Panc1 (cell line): ENCODE measurements at regions not wholly inside any gene's neighbourhood (a gene's known extent, or its start where the extent isn't known, plus 50 kb on each side); places are given as distances from the start of the nearest gene placed in this dataset.

ENCODE experiments used
- ATAC-seq: fragments of 200-7000 bp; cut with Tn5 transposase; 2 replicates; pipeline ENCODE4 v1.9.1; 2020; ENCODE audit warnings: mild to moderate bottlenecking, moderate library complexity
- BruUV-seq: library from RNA; stranded (reverse); fragments of 400-500 nt; replicated peaks from 2 replicates; lab custom pipeline; 2021; lab: Mats Ljungman, UMichigan
- CTCF ChIA-PET: fragments of 300-600 bp; sonication (Branson Sonifier 250); formaldehyde crosslinking; loops from one replicate; lab custom pipeline; 2022; ENCODE audit warnings: antibody characterized with exemption; lab: Charles Lee
- POLR2A ChIA-PET: fragments of 300-600 bp; sonication (Branson Sonifier 250); formaldehyde crosslinking; loops from one replicate; lab custom pipeline; 2022; ENCODE audit warnings: antibody characterized with exemption; lab: Charles Lee
- DNase-seq: peaks from one replicate; pipeline ENCODE4 v3.0.0-alpha.2; 2010; ENCODE audit warnings: low read depth, low spot score
- H3K27ac ChIP-seq: 2 replicates; pipeline ENCODE4 v1.5.1; 2011; ENCODE audit warnings: mild to moderate bottlenecking, low read length, inconsistent platforms
- H3K27me3 ChIP-seq: fragments of 200-500 bp; sonication (Bioruptor generic); 2 replicates; pipeline ENCODE4 v1.6.0; 2014; ENCODE audit warnings: low read length, inconsistent platforms; ENCODE audit not compliant: control insufficient read depth, insufficient read depth
- H3K36me3 ChIP-seq: fragments of 200-500 bp; sonication (Bioruptor generic); 2 replicates; pipeline ENCODE4 v1.5.1; 2014; ENCODE audit warnings: inconsistent platforms, mild to moderate bottlenecking, low read length, moderate library complexity; ENCODE audit not compliant: control insufficient read depth, insufficient read depth
- H3K4me1 ChIP-seq: 2 replicates; pipeline ENCODE4 v1.5.1; 2011; ENCODE audit warnings: inconsistent platforms, mild to moderate bottlenecking, low read length, moderate library complexity; ENCODE audit not compliant: control insufficient read depth, insufficient read depth
- H3K4me3 ChIP-seq, 2 experiments: 2 replicates each; pipeline ENCODE4 v1.5.1; 2011 to 2012; ENCODE audit warnings: low read depth in 2 of 2, low read length in 2 of 2, mild to moderate bottlenecking in 2 of 2, inconsistent platforms in 1 of 2, moderate library complexity in 1 of 2
- H3K9me3 ChIP-seq: fragments of 200-500 bp; sonication (Bioruptor generic); 2 replicates; pipeline ENCODE4 v1.5.1; 2014; ENCODE audit warnings: low read depth, mild to moderate bottlenecking, inconsistent platforms, low read length, moderate library complexity; ENCODE audit not compliant: control insufficient read depth, insufficient read depth
- POLR2AphosphoS5 ChIP-seq: IDR thresholded peaks from 2 replicates; pipeline ENCODE4 v1.6.1; 2012; ENCODE audit warnings: mild to moderate bottlenecking, low read depth, low read length, moderate library complexity
- SIN3A ChIP-seq: IDR thresholded peaks from 2 replicates; pipeline ENCODE4 v1.6.1; 2012; ENCODE audit warnings: low read depth, mild to moderate bottlenecking, low read length, moderate library complexity, borderline replicate concordance; ENCODE audit not compliant: insufficient read depth
- TCF7L2 ChIP-seq: IDR thresholded peaks from 2 replicates; pipeline ENCODE4 v1.6.1; 2011; ENCODE audit warnings: mild to moderate bottlenecking, low read depth, low read length, inconsistent platforms
- in situ Hi-C: cut with HindIII; loops from 2 replicates; pipeline ENCODE4 v1.10.0; 2016; ENCODE audit warnings: low sequenced_read_pairs, low pct_unique_long_range_greater_than_20kb
- intact Hi-C: fragments of 100-400 bp; cut with micrococcal nuclease; formaldehyde crosslinking; loops from one replicate; pipeline ENCODE4 v1.10.0; 2022; ENCODE audit not compliant: unreplicated experiment
- TF ChIP-seq, protein P1 (sequence below), 2 experiments: IDR thresholded peaks; 2 replicates each; pipeline ENCODE4 v1.6.1; 2011 to 2012; ENCODE audit warnings: low read depth in 2 of 2, control low read depth in 1 of 2, low read length in 1 of 2, mild to moderate bottlenecking in 1 of 2, moderate library complexity in 1 of 2; ENCODE audit not compliant: insufficient read depth in 1 of 2
- TF ChIP-seq, protein P2 (sequence below): fragments of 450-650 bp; IDR thresholded peaks from 2 replicates; pipeline ENCODE4 v1.5.1; 2017; ENCODE audit warnings: mild to moderate bottlenecking

GRCh38 chr1:115412733-115413132 lies 74.7 kb upstream of the NGF start:
- CTCF ChIA-PET, result no interaction called here
- no peaks in the 10 kb centered on the region for H3K27me3 ChIP-seq
- in situ Hi-C loops (no loop called here), intact Hi-C loops (no loop called here)
- H3K9me3 ChIP-seq, result no peaks in the 10 kb centered on the region
- H3K4me3 ChIP-seq, result no peak overlapping the region
- ATAC-seq (no peak), DNase-seq (no peak)
- no peak for TF ChIP-seq TCF7L2
- TF ChIP-seq, protein P1, sequence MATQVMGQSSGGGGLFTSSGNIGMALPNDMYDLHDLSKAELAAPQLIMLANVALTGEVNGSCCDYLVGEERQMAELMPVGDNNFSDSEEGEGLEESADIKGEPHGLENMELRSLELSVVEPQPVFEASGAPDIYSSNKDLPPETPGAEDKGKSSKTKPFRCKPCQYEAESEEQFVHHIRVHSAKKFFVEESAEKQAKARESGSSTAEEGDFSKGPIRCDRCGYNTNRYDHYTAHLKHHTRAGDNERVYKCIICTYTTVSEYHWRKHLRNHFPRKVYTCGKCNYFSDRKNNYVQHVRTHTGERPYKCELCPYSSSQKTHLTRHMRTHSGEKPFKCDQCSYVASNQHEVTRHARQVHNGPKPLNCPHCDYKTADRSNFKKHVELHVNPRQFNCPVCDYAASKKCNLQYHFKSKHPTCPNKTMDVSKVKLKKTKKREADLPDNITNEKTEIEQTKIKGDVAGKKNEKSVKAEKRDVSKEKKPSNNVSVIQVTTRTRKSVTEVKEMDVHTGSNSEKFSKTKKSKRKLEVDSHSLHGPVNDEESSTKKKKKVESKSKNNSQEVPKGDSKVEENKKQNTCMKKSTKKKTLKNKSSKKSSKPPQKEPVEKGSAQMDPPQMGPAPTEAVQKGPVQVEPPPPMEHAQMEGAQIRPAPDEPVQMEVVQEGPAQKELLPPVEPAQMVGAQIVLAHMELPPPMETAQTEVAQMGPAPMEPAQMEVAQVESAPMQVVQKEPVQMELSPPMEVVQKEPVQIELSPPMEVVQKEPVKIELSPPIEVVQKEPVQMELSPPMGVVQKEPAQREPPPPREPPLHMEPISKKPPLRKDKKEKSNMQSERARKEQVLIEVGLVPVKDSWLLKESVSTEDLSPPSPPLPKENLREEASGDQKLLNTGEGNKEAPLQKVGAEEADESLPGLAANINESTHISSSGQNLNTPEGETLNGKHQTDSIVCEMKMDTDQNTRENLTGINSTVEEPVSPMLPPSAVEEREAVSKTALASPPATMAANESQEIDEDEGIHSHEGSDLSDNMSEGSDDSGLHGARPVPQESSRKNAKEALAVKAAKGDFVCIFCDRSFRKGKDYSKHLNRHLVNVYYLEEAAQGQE (IDR thresholded peaks at IDR 0.05; ENCODE audit: insufficient read depth in 1 of 2, low read depth in 2 of 2, low read length in 1 of 2), result no peak
- TF ChIP-seq POLR2AphosphoS5, result no peak
- no peak for TF ChIP-seq SIN3A
- TF ChIP-seq, protein P2, sequence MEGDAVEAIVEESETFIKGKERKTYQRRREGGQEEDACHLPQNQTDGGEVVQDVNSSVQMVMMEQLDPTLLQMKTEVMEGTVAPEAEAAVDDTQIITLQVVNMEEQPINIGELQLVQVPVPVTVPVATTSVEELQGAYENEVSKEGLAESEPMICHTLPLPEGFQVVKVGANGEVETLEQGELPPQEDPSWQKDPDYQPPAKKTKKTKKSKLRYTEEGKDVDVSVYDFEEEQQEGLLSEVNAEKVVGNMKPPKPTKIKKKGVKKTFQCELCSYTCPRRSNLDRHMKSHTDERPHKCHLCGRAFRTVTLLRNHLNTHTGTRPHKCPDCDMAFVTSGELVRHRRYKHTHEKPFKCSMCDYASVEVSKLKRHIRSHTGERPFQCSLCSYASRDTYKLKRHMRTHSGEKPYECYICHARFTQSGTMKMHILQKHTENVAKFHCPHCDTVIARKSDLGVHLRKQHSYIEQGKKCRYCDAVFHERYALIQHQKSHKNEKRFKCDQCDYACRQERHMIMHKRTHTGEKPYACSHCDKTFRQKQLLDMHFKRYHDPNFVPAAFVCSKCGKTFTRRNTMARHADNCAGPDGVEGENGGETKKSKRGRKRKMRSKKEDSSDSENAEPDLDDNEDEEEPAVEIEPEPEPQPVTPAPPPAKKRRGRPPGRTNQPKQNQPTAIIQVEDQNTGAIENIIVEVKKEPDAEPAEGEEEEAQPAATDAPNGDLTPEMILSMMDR, result no peak
- H3K4me1 ChIP-seq, result no peaks in the 10 kb centered on the region
- no TSS peak for BruUV-seq
- no peak overlapping the region for H3K27ac ChIP-seq
- POLR2A ChIA-PET, result no interaction called here
- no peaks in the 10 kb centered on the region for H3K36me3 ChIP-seq

GRCh38 chr1:115412286-115412685 lies 74.2 kb upstream of the NGF start:
- TF ChIP-seq POLR2AphosphoS5 (no peak), SIN3A (no peak), TCF7L2 (no peak)
- TF ChIP-seq, protein P2, result no peak
- TF ChIP-seq, protein P1 (IDR thresholded peaks at IDR 0.05; ENCODE audit: insufficient read depth in 1 of 2, low read depth in 2 of 2, low read length in 1 of 2), result no peak
- ATAC-seq (no peak), DNase-seq (no peak)
- no TSS peak for BruUV-seq
- H3K36me3 ChIP-seq, result no peaks in the 10 kb centered on the region
- ChIA-PET POLR2A (no interaction called here), CTCF (no interaction called here)
- in situ Hi-C loops, result no loop called here
- no peak overlapping the region for H3K27ac ChIP-seq
- H3K27me3 ChIP-seq, result no peaks in the 10 kb centered on the region
- H3K4me3 ChIP-seq, result no peak overlapping the region
- intact Hi-C loops, result no loop called here
- no peaks in the 10 kb centered on the region for H3K9me3 ChIP-seq
- H3K4me1 ChIP-seq, result no peaks in the 10 kb centered on the region
